GM12873 (cell line): ENCODE measurements at regions not wholly inside any gene's neighbourhood (a gene's known extent, or its start where the extent isn't known, plus 50 kb on each side); places are given as distances from the start of the nearest gene placed in this dataset.

Source experiments
- TF ChIP-seq, protein P1 (sequence below): IDR thresholded peaks from 2 replicates; pipeline ENCODE4 v1.5.1; 2012; ENCODE audit warnings: low read depth, mild to moderate bottlenecking, moderate library complexity, low read length, control low read depth; ENCODE audit not compliant: insufficient read depth; ENCODE audit errors: missing control alignments

DNA sequence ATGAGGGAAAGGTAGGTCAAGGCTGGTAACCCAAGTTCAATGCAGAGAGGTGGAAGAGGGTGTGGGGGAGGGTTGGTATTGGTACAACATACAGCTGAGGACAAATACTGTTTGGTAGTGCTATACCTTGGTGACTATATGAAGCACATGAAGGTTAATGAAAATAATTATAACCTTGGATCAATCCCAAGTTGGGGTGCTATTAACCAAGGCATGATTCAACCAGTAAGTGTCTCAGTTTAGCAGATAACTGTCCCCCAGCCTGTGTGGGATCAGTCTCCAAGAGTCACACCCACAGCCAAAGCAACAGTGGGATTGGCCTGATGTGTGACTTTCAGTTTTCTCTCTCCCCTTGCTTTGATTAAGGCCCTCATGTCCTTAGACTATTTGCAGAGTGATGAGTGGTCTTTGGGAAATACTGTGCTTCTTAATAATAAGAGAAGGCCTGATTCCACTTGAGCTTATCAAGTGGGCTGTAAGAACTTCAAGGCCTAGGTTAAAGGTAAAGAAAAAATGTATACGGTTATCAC lies 80.8 kb downstream of the EOMES start:
- TF ChIP-seq, protein P1, sequence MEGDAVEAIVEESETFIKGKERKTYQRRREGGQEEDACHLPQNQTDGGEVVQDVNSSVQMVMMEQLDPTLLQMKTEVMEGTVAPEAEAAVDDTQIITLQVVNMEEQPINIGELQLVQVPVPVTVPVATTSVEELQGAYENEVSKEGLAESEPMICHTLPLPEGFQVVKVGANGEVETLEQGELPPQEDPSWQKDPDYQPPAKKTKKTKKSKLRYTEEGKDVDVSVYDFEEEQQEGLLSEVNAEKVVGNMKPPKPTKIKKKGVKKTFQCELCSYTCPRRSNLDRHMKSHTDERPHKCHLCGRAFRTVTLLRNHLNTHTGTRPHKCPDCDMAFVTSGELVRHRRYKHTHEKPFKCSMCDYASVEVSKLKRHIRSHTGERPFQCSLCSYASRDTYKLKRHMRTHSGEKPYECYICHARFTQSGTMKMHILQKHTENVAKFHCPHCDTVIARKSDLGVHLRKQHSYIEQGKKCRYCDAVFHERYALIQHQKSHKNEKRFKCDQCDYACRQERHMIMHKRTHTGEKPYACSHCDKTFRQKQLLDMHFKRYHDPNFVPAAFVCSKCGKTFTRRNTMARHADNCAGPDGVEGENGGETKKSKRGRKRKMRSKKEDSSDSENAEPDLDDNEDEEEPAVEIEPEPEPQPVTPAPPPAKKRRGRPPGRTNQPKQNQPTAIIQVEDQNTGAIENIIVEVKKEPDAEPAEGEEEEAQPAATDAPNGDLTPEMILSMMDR = no peak

DNA sequence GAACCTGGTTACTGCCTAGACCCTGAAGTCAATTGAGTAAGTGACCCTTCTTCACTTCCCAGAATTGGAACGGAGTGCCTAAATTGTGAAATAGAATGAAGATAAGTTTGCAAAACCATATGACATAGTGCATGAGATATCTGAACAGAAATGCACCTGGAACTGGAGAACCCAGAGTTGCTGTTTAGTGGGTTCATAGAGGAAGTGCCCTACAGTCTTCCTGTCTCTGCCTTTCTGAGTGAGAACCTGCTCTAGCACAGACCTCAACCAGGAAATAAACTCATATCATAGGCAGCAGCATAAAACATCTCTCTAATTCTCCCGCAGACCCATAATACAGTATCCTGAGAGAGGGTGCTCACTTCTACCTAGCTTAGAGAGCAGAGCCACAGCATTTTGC lies 82.9 kb downstream of the EOMES start:
- TF ChIP-seq, protein P1 = no peak

DNA sequence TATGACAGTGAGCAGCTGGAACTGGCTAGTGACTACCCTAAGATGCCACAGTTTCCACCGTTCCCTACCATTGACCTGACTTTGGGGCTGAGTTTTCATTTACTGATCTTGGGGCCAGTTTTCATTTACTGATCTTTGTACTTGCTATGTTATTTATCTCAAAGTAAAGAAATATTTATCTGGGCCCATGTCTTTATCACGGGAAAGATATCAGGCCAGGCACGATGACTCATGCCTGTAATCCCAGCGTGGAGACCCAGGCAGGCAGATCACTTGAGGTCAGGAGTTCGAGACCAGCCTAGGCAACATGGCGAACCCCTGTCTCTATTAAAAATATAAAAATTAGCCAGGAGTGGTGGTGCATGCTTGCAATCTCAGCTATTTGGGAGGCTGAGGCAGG lies 83.5 kb downstream of the EOMES start:
- TF ChIP-seq, protein P1 = no peak

DNA sequence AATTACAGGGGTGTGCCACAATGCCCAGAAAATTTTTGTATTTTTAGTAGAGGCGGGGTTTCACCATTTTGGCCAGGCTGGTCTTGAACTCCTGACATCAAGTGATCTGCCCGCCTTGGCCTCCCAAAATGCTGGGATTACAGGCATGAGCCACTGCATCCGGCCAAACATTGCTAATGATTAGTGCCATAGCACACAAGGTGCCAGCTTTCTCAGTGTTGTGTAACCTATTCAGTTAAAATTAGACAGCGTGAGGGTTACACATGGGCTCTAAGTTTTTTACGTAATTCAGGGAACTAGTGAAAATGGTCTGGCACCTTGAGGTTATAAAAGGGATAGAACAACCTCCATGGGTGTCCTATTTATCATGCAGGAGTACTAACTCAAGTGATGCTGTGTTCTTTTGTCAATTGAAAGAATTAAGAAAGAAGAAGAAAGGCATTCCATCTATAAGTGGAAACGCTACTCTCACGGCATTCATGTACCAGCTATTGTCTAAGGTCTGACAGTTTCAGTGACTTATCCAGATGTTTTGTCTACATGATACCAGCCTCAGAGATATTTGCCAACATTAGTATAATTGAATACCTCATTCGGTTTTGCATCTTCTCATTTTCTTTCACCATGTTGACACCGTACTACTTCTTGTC lies 84.7 kb downstream of the EOMES start:
- TF ChIP-seq, protein P1 = no peak

DNA sequence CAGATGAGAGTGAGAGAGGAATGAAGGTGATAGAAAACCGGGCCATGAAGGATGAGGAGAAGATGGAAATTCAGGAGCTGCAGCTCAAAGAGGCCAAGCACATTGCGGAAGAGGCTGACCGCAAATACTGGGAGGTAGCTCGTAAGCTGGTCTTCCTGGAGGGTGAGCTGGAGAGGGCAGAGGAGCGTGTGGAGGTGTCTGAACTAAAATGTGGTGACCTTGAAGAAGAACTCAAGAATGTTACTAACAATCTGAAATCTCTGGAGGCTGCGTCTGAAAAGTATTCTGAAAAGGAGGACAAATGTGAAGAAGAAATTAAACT lies 88.9 kb downstream of the EOMES start:
- TF ChIP-seq, protein P1 = no peak

DNA sequence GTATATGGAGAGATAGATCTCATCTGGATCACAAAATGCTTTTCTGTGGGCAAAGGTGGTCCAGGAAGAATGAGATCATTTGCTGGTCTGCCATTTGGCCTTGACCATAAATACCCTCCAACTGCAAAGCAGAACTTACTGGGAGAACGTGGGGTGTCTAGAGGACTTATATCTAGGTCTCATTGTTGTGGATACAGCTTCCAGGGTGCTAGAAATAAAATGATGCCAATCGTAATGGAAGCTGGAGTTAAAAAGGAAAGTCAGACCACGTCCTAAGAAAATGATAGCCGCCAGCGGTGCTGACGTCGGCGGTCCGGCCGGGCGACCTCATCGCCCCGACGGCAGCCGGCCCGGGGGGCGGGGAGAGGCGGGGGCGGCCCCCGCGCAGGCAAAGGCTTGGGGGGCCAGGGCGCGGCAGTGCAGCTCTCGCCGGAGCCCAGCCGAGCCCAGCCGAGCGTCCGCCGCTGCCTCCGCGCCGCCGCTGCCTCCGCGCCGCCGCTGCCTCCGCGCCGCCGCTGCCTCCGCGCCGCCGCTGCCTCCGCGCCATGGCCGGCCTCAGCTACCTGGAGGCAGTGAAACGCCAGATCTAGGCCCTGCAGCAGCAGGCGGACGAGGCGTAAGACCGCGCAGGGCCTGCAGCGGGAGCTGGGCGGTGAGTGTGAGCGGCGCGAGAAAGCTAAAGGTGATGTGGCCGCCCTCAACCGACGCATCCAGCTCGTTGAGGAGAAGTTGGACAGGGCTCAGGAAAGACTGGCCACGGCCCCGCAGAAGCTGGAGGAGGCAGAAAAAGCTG lies 89.5 kb downstream of the EOMES start:
- TF ChIP-seq, protein P1 = no peak

DNA sequence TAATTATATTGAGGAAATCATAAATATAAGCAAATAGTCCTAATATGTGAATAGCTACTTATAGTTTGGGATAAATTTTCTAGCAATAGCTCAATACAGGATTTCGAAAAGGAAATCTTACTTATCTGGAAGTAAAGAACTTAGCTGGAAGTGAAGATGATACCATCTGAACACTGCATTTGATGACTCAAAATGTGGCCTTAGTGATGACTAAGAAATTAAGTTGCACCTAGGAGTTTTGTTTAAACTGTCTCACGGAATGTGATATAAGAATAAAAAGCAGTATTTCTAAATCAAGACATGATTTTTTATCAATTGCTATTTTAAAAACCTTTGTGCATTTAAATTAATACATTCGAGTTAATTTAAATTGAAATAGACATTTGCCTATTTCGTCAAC lies 91.2 kb downstream of the EOMES start:
- TF ChIP-seq, protein P1 = no peak
